Keratinocyte (primary cell): ENCODE measurements at regions not wholly inside any gene's neighbourhood (a gene's known extent, or its start where the extent isn't known, plus 50 kb on each side); places are given as distances from the start of the nearest gene placed in this dataset.

Experiments used
- DNase-seq: peaks from one replicate; pipeline ENCODE4 v3.0.0-alpha.2; 2011; ENCODE audit warnings: low read depth, missing footprints, low spot score
- FAIRE-seq: peaks from 2 replicates; lab custom pipeline; 2011; peaks lifted over from hg19 to GRCh38; lab: Jason Lieb, UNC
- H2AFZ ChIP-seq: 2 replicates; pipeline ENCODE4 v1.6.0; 2012; ENCODE audit warnings: low read length, control low read depth, inconsistent platforms; ENCODE audit not compliant: control insufficient read depth
- H3K27ac ChIP-seq: 2 replicates; pipeline ENCODE4 v1.5.1; 2011; ENCODE audit warnings: low read length; ENCODE audit not compliant: control insufficient read depth, insufficient read depth
- H3K27me3 ChIP-seq: 3 replicates; pipeline ENCODE4 v1.6.0; 2011; ENCODE audit warnings: low read length; ENCODE audit not compliant: control insufficient read depth, insufficient read depth; ENCODE audit errors: extremely low read depth
- H3K36me3 ChIP-seq, 2 experiments: 2 replicates in 1 of 2; 3 replicates in 1 of 2; pipeline ENCODE4 v1.5.1; 2011; ENCODE audit warnings: low read length in 2 of 2, mild to moderate bottlenecking in 1 of 2; ENCODE audit not compliant: control insufficient read depth in 2 of 2, insufficient read depth in 2 of 2; ENCODE audit errors: extremely low read depth in 1 of 2
- H3K4me1 ChIP-seq: 3 replicates; pipeline ENCODE4 v1.5.1; 2011; ENCODE audit warnings: low read length; ENCODE audit not compliant: control insufficient read depth, insufficient read depth; ENCODE audit errors: extremely low read depth
- H3K4me2 ChIP-seq: 3 replicates; pipeline ENCODE4 v1.6.0; 2011; ENCODE audit warnings: low read depth, low read length; ENCODE audit not compliant: control insufficient read depth, insufficient read depth; ENCODE audit errors: extremely low read depth
- H3K4me3 ChIP-seq, 3 experiments: fragments of 200-600 bp in 1 of 3; sonication (generic) in 1 of 3; 2 replicates in 2 of 3; 3 replicates in 1 of 3; pipeline ENCODE4 v1.5.1; 2011 to 2016; ENCODE audit warnings: low read length in 3 of 3, mild to moderate bottlenecking in 3 of 3, control low read depth in 2 of 3, inconsistent platforms in 1 of 3, low read depth in 1 of 3, mixed read lengths in 1 of 3, mixed run types in 1 of 3, moderate library complexity in 1 of 3; ENCODE audit not compliant: control insufficient read depth in 2 of 3, insufficient read depth in 2 of 3; ENCODE audit errors: extremely low read depth in 1 of 3
- H3K79me2 ChIP-seq: 2 replicates; pipeline ENCODE4 v1.6.0; 2012; ENCODE audit warnings: low read length; ENCODE audit not compliant: control insufficient read depth, insufficient read depth
- H3K9ac ChIP-seq: 3 replicates; pipeline ENCODE4 v1.6.0; 2011; ENCODE audit warnings: low read length; ENCODE audit not compliant: control insufficient read depth, insufficient read depth; ENCODE audit errors: extremely low read depth
- H3K9me1 ChIP-seq: 3 replicates; pipeline ENCODE4 v1.6.0; 2011; ENCODE audit warnings: low read length; ENCODE audit not compliant: control insufficient read depth, insufficient read depth; ENCODE audit errors: extremely low read depth
- H3K9me3 ChIP-seq: 2 replicates; pipeline ENCODE4 v1.5.1; 2012; ENCODE audit warnings: low read depth, low read length; ENCODE audit not compliant: control insufficient read depth
- H4K20me1 ChIP-seq: 3 replicates; pipeline ENCODE4 v1.6.0; 2011; ENCODE audit warnings: low read length; ENCODE audit not compliant: control insufficient read depth, insufficient read depth; ENCODE audit errors: extremely low read depth
- EZH2 ChIP-seq: IDR thresholded peaks from one replicate; pipeline ENCODE4 v1.6.1; 2012; ENCODE audit warnings: inconsistent platforms, mild to moderate bottlenecking, low read length, moderate library complexity
- dilution Hi-C: fragments of 300-500 bp; cut with MboI; formaldehyde crosslinking; loops from one replicate; pipeline ENCODE4 v1.7.0; 2020; ENCODE audit warnings: low sequenced_read_pairs; ENCODE audit not compliant: extremely low pct_ligation_motif_present
- TF ChIP-seq, protein P1 (sequence below), 3 experiments: IDR thresholded peaks in 1 of 3; conservative IDR thresholded peaks in 1 of 3; optimal IDR thresholded peaks in 1 of 3; 2 replicates in 2 of 3; 3 replicates in 1 of 3; pipeline versions ENCODE3 to v1.5.1; 2011; ENCODE audit warnings: low read length in 3 of 3, mild to moderate bottlenecking in 3 of 3, moderate library complexity in 2 of 3, control low read depth in 1 of 3, inconsistent platforms in 1 of 3; ENCODE audit not compliant: insufficient read depth in 2 of 3; ENCODE audit errors: extremely low read depth in 1 of 3

DNA sequence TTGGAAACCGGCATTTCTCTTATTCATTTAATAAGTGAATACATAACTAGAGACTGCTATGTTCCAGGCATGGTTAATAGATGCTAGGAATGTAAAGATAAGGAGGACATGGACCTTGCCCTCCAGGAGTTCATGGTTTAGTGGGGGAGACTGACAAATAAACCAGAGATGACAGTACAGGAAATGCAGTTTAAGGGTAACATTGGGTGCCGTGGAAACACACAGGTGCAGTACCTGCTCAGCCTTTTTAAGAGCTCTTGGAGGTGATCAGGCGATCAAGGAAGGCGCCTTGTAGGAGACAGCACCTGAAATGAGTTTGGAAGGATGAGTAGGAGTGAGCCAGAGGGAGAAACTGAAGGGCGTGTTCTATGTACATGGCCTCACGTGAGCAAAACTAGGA, 145.8 kb downstream of the AASDH start:
- no peaks in the 10 kb centered on the region for H3K79me2 ChIP-seq
- no peak for FAIRE-seq
- H3K27me3 ChIP-seq: peaks cover 5% of the 10 kb centered on the region
- dilution Hi-C loops: no loop called here
- H3K9me1 ChIP-seq: no peaks in the 10 kb centered on the region
- no peaks in the 10 kb centered on the region for H4K20me1 ChIP-seq
- no peaks in the 10 kb centered on the region for H3K9me3 ChIP-seq
- no peak for DNase-seq
- TF ChIP-seq, protein P1, sequence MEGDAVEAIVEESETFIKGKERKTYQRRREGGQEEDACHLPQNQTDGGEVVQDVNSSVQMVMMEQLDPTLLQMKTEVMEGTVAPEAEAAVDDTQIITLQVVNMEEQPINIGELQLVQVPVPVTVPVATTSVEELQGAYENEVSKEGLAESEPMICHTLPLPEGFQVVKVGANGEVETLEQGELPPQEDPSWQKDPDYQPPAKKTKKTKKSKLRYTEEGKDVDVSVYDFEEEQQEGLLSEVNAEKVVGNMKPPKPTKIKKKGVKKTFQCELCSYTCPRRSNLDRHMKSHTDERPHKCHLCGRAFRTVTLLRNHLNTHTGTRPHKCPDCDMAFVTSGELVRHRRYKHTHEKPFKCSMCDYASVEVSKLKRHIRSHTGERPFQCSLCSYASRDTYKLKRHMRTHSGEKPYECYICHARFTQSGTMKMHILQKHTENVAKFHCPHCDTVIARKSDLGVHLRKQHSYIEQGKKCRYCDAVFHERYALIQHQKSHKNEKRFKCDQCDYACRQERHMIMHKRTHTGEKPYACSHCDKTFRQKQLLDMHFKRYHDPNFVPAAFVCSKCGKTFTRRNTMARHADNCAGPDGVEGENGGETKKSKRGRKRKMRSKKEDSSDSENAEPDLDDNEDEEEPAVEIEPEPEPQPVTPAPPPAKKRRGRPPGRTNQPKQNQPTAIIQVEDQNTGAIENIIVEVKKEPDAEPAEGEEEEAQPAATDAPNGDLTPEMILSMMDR (optimal IDR thresholded peaks at IDR 0.05 in 1 of 3, IDR thresholded peaks at IDR 0.05 in 1 of 3, conservative IDR thresholded peaks at IDR 0.05 in 1 of 3; ENCODE audit: extremely low read depth in 1 of 3, insufficient read depth in 2 of 3, low read length in 3 of 3): no peak
- TF ChIP-seq EZH2: no peak
- no peaks in the 10 kb centered on the region for H3K4me1 ChIP-seq
- no peak overlapping the region for H3K4me2 ChIP-seq
- no peak overlapping the region for H3K27ac ChIP-seq
- H2AFZ ChIP-seq: no peak overlapping the region
- H3K9ac ChIP-seq: no peak overlapping the region
- no peak overlapping the region for H3K4me3 ChIP-seq
- no peaks in the 10 kb centered on the region for H3K36me3 ChIP-seq

DNA sequence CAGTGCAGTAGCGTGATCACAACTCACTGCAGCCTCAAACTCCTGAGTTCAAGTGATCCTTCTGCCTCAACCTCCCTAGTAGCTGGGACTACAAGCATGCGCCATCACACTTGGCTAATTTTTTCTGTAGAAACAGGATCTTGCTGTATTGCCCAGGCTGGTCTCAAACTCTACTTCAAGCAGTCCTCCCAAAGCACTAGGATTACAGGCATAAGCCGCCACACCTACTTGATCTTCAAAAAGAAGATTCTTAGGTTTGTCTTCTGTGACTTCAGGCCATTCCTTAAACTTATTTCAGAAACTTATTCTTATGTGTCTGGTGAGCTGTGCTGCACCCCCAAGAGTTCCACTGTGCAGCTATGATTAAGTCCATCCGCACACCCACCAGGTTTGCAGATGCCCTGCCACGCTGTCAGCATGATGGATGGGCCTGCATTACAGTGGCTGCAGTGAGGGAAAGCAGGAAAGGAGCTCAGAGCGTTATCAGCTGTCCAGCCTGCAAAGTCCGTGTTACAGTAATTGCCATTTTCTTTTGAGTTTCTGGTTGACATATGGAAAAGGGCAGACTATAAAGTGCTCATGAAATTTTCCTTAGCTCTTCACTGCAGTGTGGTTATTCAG, 146.6 kb downstream of the AASDH start:
- Histone ChIP-seq H3K4me2 (no peak overlapping the region), H2AFZ (no peak overlapping the region), H3K4me3 (no peak overlapping the region), H4K20me1 (no peaks in the 10 kb centered on the region), H3K27ac (no peak overlapping the region), H3K4me1 (no peaks in the 10 kb centered on the region), H3K79me2 (no peaks in the 10 kb centered on the region), H3K27me3 (no peaks in the 10 kb centered on the region), H3K9me1 (no peaks in the 10 kb centered on the region), H3K9ac (no peak overlapping the region), H3K9me3 (no peaks in the 10 kb centered on the region), H3K36me3 (no peaks in the 10 kb centered on the region)
- TF ChIP-seq, protein P1 (optimal IDR thresholded peaks at IDR 0.05 in 1 of 3, IDR thresholded peaks at IDR 0.05 in 1 of 3, conservative IDR thresholded peaks at IDR 0.05 in 1 of 3; ENCODE audit: extremely low read depth in 1 of 3, insufficient read depth in 2 of 3, low read length in 3 of 3): no peak
- TF ChIP-seq EZH2: no peak
- DNase-seq (no peak), FAIRE-seq (no peak)
- dilution Hi-C loops: no loop called here
